Epithelial cell of prostate (primary cell): ENCODE measurements at regions not wholly inside any gene's neighbourhood (a gene's known extent, or its start where the extent isn't known, plus 50 kb on each side); places are given as distances from the start of the nearest gene placed in this dataset.
"Not testable (repeated sequence)": the region's sequence is repeated elsewhere in the genome, so short reads cannot be mapped to it uniquely, and the experiment has no call there.

Experiments
- DNase-seq: peaks from one replicate; pipeline ENCODE4 v3.0.0-alpha.2; 2011; ENCODE audit warnings: low read depth, low spot score
- H3K27ac ChIP-seq: fragments of 450-650 bp; 2 replicates; pipeline ENCODE4 v1.5.1; 2017; ENCODE audit warnings: mild to moderate bottlenecking

GRCh38 chr4:58111818-58112217, 1001.6 kb upstream of the IGFBP7 start:
- H3K27ac ChIP-seq = no peak overlapping the region
- DNase-seq = no peak

- H3K27ac ChIP-seq = no peak overlapping the region
- no peak for DNase-seq
Measured at GRCh38 chr4:58093352-58093751, 983.2 kb upstream of the IGFBP7 start.

- DNase-seq = no peak
- no peak overlapping the region for H3K27ac ChIP-seq
Measured at GRCh38 chr4:58090539-58090938, 980.4 kb upstream of the IGFBP7 start.

- DNase-seq = no peak
- no peak overlapping the region for H3K27ac ChIP-seq
Measured at GRCh38 chr4:58081356-58081755, 971.2 kb upstream of the IGFBP7 start.

- H3K27ac ChIP-seq = no peak overlapping the region
- no peak for DNase-seq
Measured at GRCh38 chr4:58075724-58076123, 965.5 kb upstream of the IGFBP7 start.

- H3K27ac ChIP-seq = no peak overlapping the region
- DNase-seq = no peak
Measured at GRCh38 chr4:58074382-58074781, 964.2 kb upstream of the IGFBP7 start.

GRCh38 chr4:58070726-58071125, 960.5 kb upstream of the IGFBP7 start:
- no peak overlapping the region for H3K27ac ChIP-seq
- no peak for DNase-seq

- DNase-seq = no peak
- H3K27ac ChIP-seq = no peak overlapping the region
Measured at GRCh38 chr4:58064653-58065052, 954.5 kb upstream of the IGFBP7 start.

GRCh38 chr4:58063404-58064160, 953.4 kb upstream of the IGFBP7 start:
- no peak overlapping the region for H3K27ac ChIP-seq
- no peak for DNase-seq

- DNase-seq = no peak
- H3K27ac ChIP-seq = no peak overlapping the region
Measured at GRCh38 chr4:58061967-58062366, 951.8 kb upstream of the IGFBP7 start.

- no peak for DNase-seq
- H3K27ac ChIP-seq = no peak overlapping the region
Measured at GRCh38 chr4:58050439-58050838, 940.3 kb upstream of the IGFBP7 start.

- H3K27ac ChIP-seq = no peak overlapping the region
- DNase-seq = no peak
Measured at GRCh38 chr4:58048491-58048890, 938.3 kb upstream of the IGFBP7 start.

- no peak overlapping the region for H3K27ac ChIP-seq
- DNase-seq = no peak
Measured at GRCh38 chr4:58042176-58042575, 932.0 kb upstream of the IGFBP7 start.

GRCh38 chr4:57993944-57994343, 883.8 kb upstream of the IGFBP7 start:
- DNase-seq = no peak
- no peak overlapping the region for H3K27ac ChIP-seq

GRCh38 chr4:57989430-57989829, 879.2 kb upstream of the IGFBP7 start:
- H3K27ac ChIP-seq = no peak overlapping the region
- no peak for DNase-seq

GRCh38 chr4:57985161-57985560, 875.0 kb upstream of the IGFBP7 start:
- no peak for DNase-seq
- H3K27ac ChIP-seq = no peak overlapping the region

- DNase-seq = no peak
- H3K27ac ChIP-seq = no peak overlapping the region
Measured at GRCh38 chr4:57981123-57981522, 870.9 kb upstream of the IGFBP7 start.

GRCh38 chr4:57974821-57975220, 864.6 kb upstream of the IGFBP7 start:
- no peak for DNase-seq
- no peak overlapping the region for H3K27ac ChIP-seq

GRCh38 chr4:57973819-57974218, 863.6 kb upstream of the IGFBP7 start:
- no peak overlapping the region for H3K27ac ChIP-seq
- no peak for DNase-seq

- no peak for DNase-seq
- H3K27ac ChIP-seq = no peak overlapping the region
Measured at GRCh38 chr4:57971261-57971660, 861.1 kb upstream of the IGFBP7 start.

GRCh38 chr4:57966987-57967760, 857.0 kb upstream of the IGFBP7 start:
- H3K27ac ChIP-seq = no peak overlapping the region
- DNase-seq = no peak

- H3K27ac ChIP-seq, DNase-seq: not testable (repeated sequence)
Measured at GRCh38 chr4:57965431-57965830, 855.2 kb upstream of the IGFBP7 start.
